ENCODE measurements at regions not wholly inside any gene's neighbourhood (a gene's known extent, or its start where the extent isn't known, plus 50 kb on each side); places are given as distances from the start of the nearest gene placed in this dataset.

GRCh38 chr12:86903159-86903558 is 647.0 kb upstream of the MGAT4C start:
- no peak for DNase-seq
- H3K9me3 ChIP-seq (ENCODE audit: control insufficient read depth in 1 of 2, insufficient read depth in 1 of 2, low read length in 2 of 2) = no peaks in the 10 kb centered on the region
- intact Hi-C loops (cut with DNase I, micrococcal nuclease) = no loop called here
- no peaks in the 10 kb centered on the region for H3K9me3 Mint-ChIP-seq
- H3K4me3 ChIP-seq (ENCODE audit: low read length) = no peak overlapping the region
- no peaks in the 10 kb centered on the region for H3K36me3 Mint-ChIP-seq (ENCODE audit: low read depth)
- H3K4me3 Mint-ChIP-seq = no peak overlapping the region
- TF ChIP-seq CTCF (IDR thresholded peaks at IDR 0.05) = no peak
- ATAC-seq (ENCODE audit: poor library complexity) = no peak
- H3K4me1 ChIP-seq (ENCODE audit: insufficient read depth, low read length) = no peaks in the 10 kb centered on the region
- POLR2A ChIA-PET = no interaction called here
- CTCF ChIA-PET = no interaction called here
- no peaks in the 10 kb centered on the region for H3K36me3 ChIP-seq (ENCODE audit: insufficient read depth, low read length)
- H3K4me1 Mint-ChIP-seq (ENCODE audit: low read depth) = no peaks in the 10 kb centered on the region
- H3K27me3 ChIP-seq (ENCODE audit: control insufficient read depth in 1 of 2, insufficient read depth in 2 of 2, low read length in 2 of 2) = no peaks in the 10 kb centered on the region
- no peaks in the 10 kb centered on the region for H3K27me3 Mint-ChIP-seq
- H3K27ac Mint-ChIP-seq = no peak overlapping the region
- H3K27ac ChIP-seq (ENCODE audit: low read depth in 1 of 2, low read length in 2 of 2) = no peak overlapping the region

GRCh38 chr12:86860776-86861175 is 604.6 kb upstream of the MGAT4C start:
- no peak for ATAC-seq (ENCODE audit: poor library complexity)

GRCh38 chr12:86852451-86852850 is 596.3 kb upstream of the MGAT4C start:
- intact Hi-C loops (cut with DNase I, micrococcal nuclease) = no loop called here
- DNase-seq (no peak), ATAC-seq (ENCODE audit: poor library complexity) (no peak)
- Histone ChIP-seq H3K27me3 (ENCODE audit: control insufficient read depth in 1 of 2, insufficient read depth in 2 of 2, low read length in 2 of 2) (no peaks in the 10 kb centered on the region), H3K4me1 (ENCODE audit: insufficient read depth, low read length) (no peaks in the 10 kb centered on the region), H3K27ac (ENCODE audit: low read depth in 1 of 2, low read length in 2 of 2) (no peak overlapping the region), H3K36me3 (ENCODE audit: insufficient read depth, low read length) (no peaks in the 10 kb centered on the region), H3K4me3 (ENCODE audit: low read length) (no peak overlapping the region), H3K9me3 (ENCODE audit: control insufficient read depth in 1 of 2, insufficient read depth in 1 of 2, low read length in 2 of 2) (peaks cover 0 to 7% of the 10 kb centered on the region in 2 experiments)
- TF ChIP-seq CTCF (IDR thresholded peaks at IDR 0.05) = no peak
- Mint-ChIP-seq H3K9me3 (peaks cover 2% of the 10 kb centered on the region), H3K4me1 (ENCODE audit: low read depth) (no peaks in the 10 kb centered on the region), H3K27ac (no peak overlapping the region), H3K4me3 (no peak overlapping the region), H3K27me3 (no peaks in the 10 kb centered on the region), H3K36me3 (ENCODE audit: low read depth) (no peaks in the 10 kb centered on the region)
- ChIA-PET CTCF (no interaction called here), POLR2A (no interaction called here)

More at GRCh38 chr12:86860776-86861175, 604.6 kb upstream of the MGAT4C start:
- Mint-ChIP-seq H3K27me3 (no peaks in the 10 kb centered on the region), H3K27ac (no peak overlapping the region), H3K4me3 (no peak overlapping the region), H3K4me1 (ENCODE audit: low read depth) (no peaks in the 10 kb centered on the region), H3K36me3 (ENCODE audit: low read depth) (no peaks in the 10 kb centered on the region), H3K9me3 (peaks cover 3% of the 10 kb centered on the region)
- TF ChIP-seq CTCF (IDR thresholded peaks at IDR 0.05) = no peak
- Histone ChIP-seq H3K4me1 (ENCODE audit: insufficient read depth, low read length) (no peaks in the 10 kb centered on the region), H3K36me3 (ENCODE audit: insufficient read depth, low read length) (no peaks in the 10 kb centered on the region), H3K27me3 (ENCODE audit: control insufficient read depth in 1 of 2, insufficient read depth in 2 of 2, low read length in 2 of 2) (no peaks in the 10 kb centered on the region), H3K27ac (ENCODE audit: low read depth in 1 of 2, low read length in 2 of 2) (no peak overlapping the region), H3K4me3 (ENCODE audit: low read length) (no peak overlapping the region), H3K9me3 (ENCODE audit: control insufficient read depth in 1 of 2, insufficient read depth in 1 of 2, low read length in 2 of 2) (peaks cover 0 to 12% of the 10 kb centered on the region in 2 experiments)
- ChIA-PET CTCF (no interaction called here), POLR2A (no interaction called here)
- no peak for DNase-seq
- intact Hi-C loops (cut with DNase I, micrococcal nuclease) = loop anchor here in 1 of 2 experiments (1.0 kb wide), 1 partner anchor 13 kb away; no protein-coding TSS in a partner anchor

All from CD4-positive, alpha-beta T cell (primary cell).